Cardiac muscle cell (in vitro differentiated cells and primary cell): ENCODE measurements at regions not wholly inside any gene's neighbourhood (a gene's known extent, or its start where the extent isn't known, plus 50 kb on each side); places are given as distances from the start of the nearest gene placed in this dataset.
A peak's percentile ranks its signal among the peaks of the same experiment; 100 is the strongest.

ENCODE experiments used
- DNase-seq, 2 donors: peaks; one replicate each; pipeline versions ENCODE4 v3.0.0 to v3.0.0-alpha.2; 2010 to 2017; ENCODE audit warnings: low read depth in 1 of 2, low spot score in 1 of 2
- H3K27ac ChIP-seq: fragments of 200-600 bp; sonication (generic); 2 replicates; pipeline ENCODE4 v1.5.1; 2016
- H3K27me3 ChIP-seq: fragments of 200-600 bp; sonication (generic); 2 replicates; pipeline ENCODE4 v1.6.0; 2016; ENCODE audit warnings: control low read depth
- H3K36me3 ChIP-seq: fragments of 200-600 bp; sonication (generic); 2 replicates; pipeline ENCODE4 v1.5.1; 2016; ENCODE audit warnings: control low read depth
- H3K4me1 ChIP-seq: fragments of 200-600 bp; sonication (generic); 2 replicates; pipeline ENCODE4 v1.8.1; 2017; ENCODE audit warnings: low read depth, mild to moderate bottlenecking, mixed run types
- H3K4me3 ChIP-seq: fragments of 200-600 bp; sonication (generic); 2 replicates; pipeline ENCODE4 v1.5.1; 2016; ENCODE audit warnings: mild to moderate bottlenecking
- H3K9me3 ChIP-seq: fragments of 200-600 bp; sonication (generic); 2 replicates; pipeline ENCODE4 v1.5.1; 2017; ENCODE audit warnings: low read depth, mild to moderate bottlenecking, control low read depth
- TF ChIP-seq, protein P1 (sequence below): IDR thresholded peaks from 2 replicates; pipeline ENCODE4 v1.5.1; 2012; ENCODE audit warnings: low read depth, mild to moderate bottlenecking, low read length

DNA sequence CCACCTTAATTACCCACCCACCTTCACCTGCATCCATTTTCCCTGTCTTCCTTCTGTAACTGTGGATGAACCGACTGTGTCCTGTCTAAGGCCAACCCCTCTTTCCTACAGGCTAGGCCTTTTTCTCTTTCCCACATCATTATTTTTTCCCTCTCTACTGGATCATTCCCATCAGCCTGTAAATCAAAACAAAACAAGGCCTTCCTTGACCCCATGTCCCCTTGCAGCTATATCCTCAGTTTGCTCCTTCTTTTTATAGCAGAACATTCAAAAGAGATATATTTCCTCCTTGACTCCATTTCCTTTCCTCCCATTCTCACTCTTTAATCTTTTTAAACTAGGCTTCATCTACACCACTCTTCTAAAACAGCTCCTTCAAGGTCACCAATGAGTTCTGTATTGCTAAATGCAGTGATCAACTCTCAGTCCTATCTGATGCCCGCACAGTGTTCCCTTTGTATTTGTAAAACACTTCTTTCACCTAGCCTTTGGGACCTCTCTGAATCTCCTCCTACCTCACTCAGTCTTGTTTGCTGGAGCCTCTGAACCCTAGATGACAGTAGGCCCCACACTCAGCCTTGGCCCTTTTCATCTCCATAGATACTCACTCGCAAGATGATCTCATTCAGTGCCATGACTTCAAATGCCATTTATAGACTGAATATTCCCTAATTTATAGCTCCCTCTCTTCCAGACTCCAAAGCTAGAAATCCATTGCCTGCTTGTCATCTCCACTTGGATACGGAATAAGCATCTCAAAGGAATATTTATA, 55.7 kb downstream of the CXCR4 start:
- Histone ChIP-seq H3K4me1 (peaks cover 21% of the 10 kb centered on the region), H3K27ac (no peak overlapping the region), H3K36me3 (no peaks in the 10 kb centered on the region), H3K4me3 (no peak overlapping the region), H3K27me3 (no peaks in the 10 kb centered on the region), H3K9me3 (no peaks in the 10 kb centered on the region)
- no peak for DNase-seq
- TF ChIP-seq, protein P1, sequence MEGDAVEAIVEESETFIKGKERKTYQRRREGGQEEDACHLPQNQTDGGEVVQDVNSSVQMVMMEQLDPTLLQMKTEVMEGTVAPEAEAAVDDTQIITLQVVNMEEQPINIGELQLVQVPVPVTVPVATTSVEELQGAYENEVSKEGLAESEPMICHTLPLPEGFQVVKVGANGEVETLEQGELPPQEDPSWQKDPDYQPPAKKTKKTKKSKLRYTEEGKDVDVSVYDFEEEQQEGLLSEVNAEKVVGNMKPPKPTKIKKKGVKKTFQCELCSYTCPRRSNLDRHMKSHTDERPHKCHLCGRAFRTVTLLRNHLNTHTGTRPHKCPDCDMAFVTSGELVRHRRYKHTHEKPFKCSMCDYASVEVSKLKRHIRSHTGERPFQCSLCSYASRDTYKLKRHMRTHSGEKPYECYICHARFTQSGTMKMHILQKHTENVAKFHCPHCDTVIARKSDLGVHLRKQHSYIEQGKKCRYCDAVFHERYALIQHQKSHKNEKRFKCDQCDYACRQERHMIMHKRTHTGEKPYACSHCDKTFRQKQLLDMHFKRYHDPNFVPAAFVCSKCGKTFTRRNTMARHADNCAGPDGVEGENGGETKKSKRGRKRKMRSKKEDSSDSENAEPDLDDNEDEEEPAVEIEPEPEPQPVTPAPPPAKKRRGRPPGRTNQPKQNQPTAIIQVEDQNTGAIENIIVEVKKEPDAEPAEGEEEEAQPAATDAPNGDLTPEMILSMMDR: no peak

DNA sequence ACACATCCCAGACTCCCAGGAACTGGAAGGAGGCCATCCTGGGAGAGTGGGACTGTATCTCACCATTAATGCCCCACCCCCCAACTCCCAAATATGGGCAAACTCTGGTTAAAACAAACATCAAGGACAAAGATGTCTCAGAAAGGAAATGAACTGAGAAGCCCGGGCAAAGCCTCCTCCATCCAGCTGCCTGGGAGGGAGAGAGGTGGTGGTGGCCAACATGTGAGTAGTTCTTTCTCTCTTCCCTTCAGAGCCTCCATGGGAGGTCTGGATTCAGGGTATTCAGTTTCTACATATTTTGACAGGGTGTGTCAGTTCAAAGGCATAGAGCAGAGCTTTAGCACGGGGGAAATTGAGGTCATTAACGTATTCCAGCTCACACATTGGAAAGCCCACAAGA, 57.5 kb downstream of the CXCR4 start:
- Histone ChIP-seq H3K4me1 (peaks cover 24% of the 10 kb centered on the region), H3K27me3 (no peaks in the 10 kb centered on the region), H3K27ac (no peak overlapping the region), H3K4me3 (no peak overlapping the region), H3K9me3 (no peaks in the 10 kb centered on the region), H3K36me3 (no peaks in the 10 kb centered on the region)
- DNase-seq: peak in 1 of 2 donors; percentile 6
- TF ChIP-seq, protein P1: no peak

DNA sequence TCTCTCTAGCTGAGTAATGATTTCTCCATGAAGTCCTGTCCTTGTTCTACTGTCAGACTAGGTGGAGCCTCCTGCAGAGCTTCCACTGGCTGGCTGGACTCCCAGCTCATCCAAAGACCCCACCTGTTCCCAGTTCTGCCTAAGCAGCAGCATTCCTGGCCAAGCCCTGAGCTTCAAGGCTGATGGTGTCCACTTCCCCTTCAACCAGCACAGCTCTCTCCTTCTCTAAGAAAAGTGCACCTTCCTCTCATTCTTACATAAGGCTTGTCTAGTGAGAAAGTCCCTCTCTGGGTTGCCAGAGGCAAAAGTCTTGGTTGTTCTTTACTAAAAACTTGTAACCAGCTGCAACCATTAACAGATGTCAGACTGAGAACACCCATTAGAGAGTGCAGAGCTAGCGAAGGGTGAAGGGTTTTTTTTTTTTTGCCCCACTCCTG, 58.9 kb downstream of the CXCR4 start:
- H3K4me1 ChIP-seq: peaks cover 28% of the 10 kb centered on the region
- H3K27me3 ChIP-seq: no peaks in the 10 kb centered on the region
- H3K27ac ChIP-seq: peak overlapping the region; percentile 63
- H3K4me3 ChIP-seq: no peak overlapping the region
- TF ChIP-seq, protein P1: no peak
- no peak for DNase-seq
- no peaks in the 10 kb centered on the region for H3K9me3 ChIP-seq
- H3K36me3 ChIP-seq: no peaks in the 10 kb centered on the region

DNA sequence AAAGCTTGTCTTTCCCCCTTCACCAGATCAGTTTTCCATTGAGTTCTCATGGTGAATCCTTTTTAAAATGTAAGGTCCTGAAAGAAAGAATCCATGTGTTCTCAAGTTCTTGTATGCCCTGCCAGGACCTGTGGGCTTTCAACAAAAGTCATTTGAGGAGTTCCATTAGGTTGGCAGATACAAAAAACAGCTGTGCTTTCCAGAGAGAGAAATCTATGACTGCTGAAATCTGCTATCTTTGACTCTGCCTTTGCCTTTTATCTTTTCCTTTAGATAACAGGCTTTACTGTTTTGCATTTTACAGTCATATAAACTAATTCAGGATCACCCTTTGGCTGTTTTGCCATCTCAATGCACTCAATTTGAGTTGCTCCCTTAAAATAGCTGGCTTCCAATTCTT, 59.7 kb downstream of the CXCR4 start:
- peak in 1 of 2 donors; percentile 59 for DNase-seq
- H3K27ac ChIP-seq: peak overlapping the region; percentile 63
- no peaks in the 10 kb centered on the region for H3K27me3 ChIP-seq
- H3K36me3 ChIP-seq: no peaks in the 10 kb centered on the region
- peaks cover 29% of the 10 kb centered on the region for H3K4me1 ChIP-seq
- H3K9me3 ChIP-seq: no peaks in the 10 kb centered on the region
- TF ChIP-seq, protein P1: no peak
- H3K4me3 ChIP-seq: no peak overlapping the region

DNA sequence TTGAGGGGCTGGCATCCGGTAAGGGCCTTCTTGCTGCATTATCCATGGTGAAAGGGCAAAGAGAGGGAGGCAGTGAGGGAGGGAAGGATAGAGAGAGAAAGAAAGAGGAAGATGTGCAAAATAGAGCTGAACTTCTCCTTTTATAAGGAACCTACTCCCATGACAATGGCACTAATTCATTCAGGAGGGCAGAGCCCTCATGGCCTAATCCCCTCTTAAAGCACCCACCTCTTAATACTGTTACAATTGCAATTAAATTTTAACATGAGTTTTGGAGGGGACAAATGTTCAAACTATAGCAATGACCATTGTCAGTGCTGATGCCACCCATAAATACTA, 60.2 kb downstream of the CXCR4 start:
- Histone ChIP-seq H3K4me1 (peaks cover 34% of the 10 kb centered on the region), H3K4me3 (no peak overlapping the region), H3K36me3 (no peaks in the 10 kb centered on the region), H3K9me3 (no peaks in the 10 kb centered on the region), H3K27me3 (no peaks in the 10 kb centered on the region), H3K27ac (peak overlapping the region; percentile 63)
- no peak for DNase-seq
- TF ChIP-seq, protein P1: no peak
